ENCODE measurements at regions not wholly inside any gene's neighbourhood (a gene's known extent, or its start where the extent isn't known, plus 50 kb on each side); places are given as distances from the start of the nearest gene placed in this dataset.

GRCh38 chr12:112574896-112575558, 156.3 kb downstream of the PTPN11 start:
- Mint-ChIP-seq H3K9me3 (ENCODE audit: low read depth) (no peaks in the 10 kb centered on the region), H3K36me3 (ENCODE audit: low read depth) (no peaks in the 10 kb centered on the region), H3K4me1 (ENCODE audit: low read depth) (no peaks in the 10 kb centered on the region), H3K27me3 (ENCODE audit: low read depth) (peaks cover 28% of the 10 kb centered on the region), H3K4me3 (ENCODE audit: unreplicated experiment) (no peak overlapping the region), H3K27ac (ENCODE audit: unreplicated experiment) (no peak overlapping the region)
- no peak for DNase-seq (ENCODE audit: low spot score)
- no peak for TF ChIP-seq CTCF (IDR thresholded peaks at IDR 0.05)

- H3K27ac Mint-ChIP-seq (ENCODE audit: unreplicated experiment), result no peak overlapping the region
- H3K36me3 Mint-ChIP-seq (ENCODE audit: low read depth), result no peaks in the 10 kb centered on the region
- TF ChIP-seq CTCF (IDR thresholded peaks at IDR 0.05), result no peak
- no peak for DNase-seq (ENCODE audit: low spot score)
- H3K4me3 Mint-ChIP-seq (ENCODE audit: unreplicated experiment), result no peak overlapping the region
- peaks cover 28% of the 10 kb centered on the region for H3K27me3 Mint-ChIP-seq (ENCODE audit: low read depth)
- H3K4me1 Mint-ChIP-seq (ENCODE audit: low read depth), result no peaks in the 10 kb centered on the region
- no peaks in the 10 kb centered on the region for H3K9me3 Mint-ChIP-seq (ENCODE audit: low read depth)
Measured at GRCh38 chr12:112575559-112576067, 156.9 kb downstream of the PTPN11 start.

- Mint-ChIP-seq H3K4me3 (ENCODE audit: unreplicated experiment) (no peak overlapping the region), H3K36me3 (ENCODE audit: low read depth) (no peaks in the 10 kb centered on the region), H3K4me1 (ENCODE audit: low read depth) (no peaks in the 10 kb centered on the region), H3K9me3 (ENCODE audit: low read depth) (no peaks in the 10 kb centered on the region), H3K27me3 (ENCODE audit: low read depth) (peaks cover 26% of the 10 kb centered on the region), H3K27ac (ENCODE audit: unreplicated experiment) (no peak overlapping the region)
- TF ChIP-seq CTCF (IDR thresholded peaks at IDR 0.05), result no peak
- no peak for DNase-seq (ENCODE audit: low spot score)
Measured at GRCh38 chr12:112577473-112578329, 159.0 kb downstream of the PTPN11 start.

- Mint-ChIP-seq H3K4me1 (ENCODE audit: low read depth) (no peaks in the 10 kb centered on the region), H3K9me3 (ENCODE audit: low read depth) (peaks cover 12% of the 10 kb centered on the region), H3K27me3 (ENCODE audit: low read depth) (peaks cover 3% of the 10 kb centered on the region), H3K36me3 (ENCODE audit: low read depth) (no peaks in the 10 kb centered on the region), H3K27ac (ENCODE audit: unreplicated experiment) (no peak overlapping the region), H3K4me3 (ENCODE audit: unreplicated experiment) (no peak overlapping the region)
- no peak for TF ChIP-seq CTCF (IDR thresholded peaks at IDR 0.05)
- no peak for DNase-seq (ENCODE audit: low spot score)
Measured at GRCh38 chr12:112584266-112584722, 165.5 kb downstream of the PTPN11 start.

GRCh38 chr12:112586148-112586783, 167.5 kb downstream of the PTPN11 start:
- Mint-ChIP-seq H3K4me3 (ENCODE audit: unreplicated experiment) (no peak overlapping the region), H3K27me3 (ENCODE audit: low read depth) (peaks cover 4% of the 10 kb centered on the region), H3K36me3 (ENCODE audit: low read depth) (no peaks in the 10 kb centered on the region), H3K9me3 (ENCODE audit: low read depth) (peaks cover 14% of the 10 kb centered on the region), H3K4me1 (ENCODE audit: low read depth) (no peaks in the 10 kb centered on the region), H3K27ac (ENCODE audit: unreplicated experiment) (no peak overlapping the region)
- no peak for DNase-seq (ENCODE audit: low spot score)
- TF ChIP-seq CTCF (IDR thresholded peaks at IDR 0.05), result no peak
